Hepatocyte (in vitro differentiated cells): ENCODE measurements at regions not wholly inside any gene's neighbourhood (a gene's known extent, or its start where the extent isn't known, plus 50 kb on each side); places are given as distances from the start of the nearest gene placed in this dataset.
A peak's percentile ranks its signal among the peaks of the same experiment; 100 is the strongest.

ENCODE experiments used
- DNase-seq: peaks from one replicate; pipeline ENCODE4 v3.0.0-alpha.2; 2016; ENCODE audit warnings: low spot score
- H2AFZ ChIP-seq: fragments of 200-600 bp; sonication (generic); 2 replicates; pipeline ENCODE4 v1.6.0; 2016; ENCODE audit warnings: antibody characterized with exemption, mild to moderate bottlenecking
- H3K27ac ChIP-seq: fragments of 200-600 bp; sonication (generic); 2 replicates; pipeline ENCODE4 v1.5.1; 2016; ENCODE audit warnings: mild to moderate bottlenecking
- H3K27me3 ChIP-seq: fragments of 200-600 bp; sonication (generic); 2 replicates; pipeline ENCODE4 v1.6.1; 2016
- H3K36me3 ChIP-seq: fragments of 200-600 bp; sonication (generic); replicated peaks from 2 replicates; pipeline ENCODE4 v1.5.1; 2016; ENCODE audit warnings: low read depth; ENCODE audit not compliant: insufficient read depth
- H3K4me1 ChIP-seq: fragments of 200-600 bp; sonication (generic); 2 replicates; pipeline ENCODE4 v1.5.1; 2016; ENCODE audit warnings: mild to moderate bottlenecking, moderate library complexity; ENCODE audit not compliant: insufficient read depth
- H3K4me2 ChIP-seq: fragments of 200-600 bp; sonication (generic); 2 replicates; pipeline ENCODE4 v1.6.0; 2016
- H3K4me3 ChIP-seq: fragments of 200-600 bp; sonication (generic); 2 replicates; pipeline ENCODE4 v1.5.1; 2016; ENCODE audit warnings: mild to moderate bottlenecking
- H3K79me2 ChIP-seq: fragments of 200-600 bp; sonication (generic); 2 replicates; pipeline ENCODE4 v1.6.0; 2017; ENCODE audit warnings: mild to moderate bottlenecking
- H3K9me2 ChIP-seq: fragments of 200-600 bp; sonication (generic); replicated peaks from 2 replicates; pipeline ENCODE4 v1.6.0; 2017; ENCODE audit warnings: mild to moderate bottlenecking; ENCODE audit not compliant: insufficient read depth
- H3K9me3 ChIP-seq: fragments of 200-600 bp; sonication (generic); 2 replicates; pipeline ENCODE4 v1.5.1; 2016; ENCODE audit warnings: low read depth, mild to moderate bottlenecking
- H4K20me1 ChIP-seq: fragments of 200-600 bp; sonication (generic); 2 replicates; pipeline ENCODE4 v1.6.0; 2016; ENCODE audit warnings: mild to moderate bottlenecking; ENCODE audit not compliant: insufficient read depth, poor library complexity, severe bottlenecking
- EZH2 ChIP-seq: fragments of 200-600 bp; sonication (generic); IDR thresholded peaks from 2 replicates; pipeline ENCODE4 v1.6.1; 2016; ENCODE audit warnings: antibody characterized with exemption, mild to moderate bottlenecking, borderline replicate concordance
- EZH2phosphoT487 ChIP-seq: fragments of 200-600 bp; sonication (generic); IDR thresholded peaks from one replicate; pipeline ENCODE4 v1.6.1; 2018; ENCODE audit warnings: antibody characterized with exemption, mild to moderate bottlenecking, low read depth, moderate library complexity; ENCODE audit not compliant: unreplicated experiment, severe bottlenecking
- WGBS: methylation state at CpG from one replicate; pipeline ENCODE4 v1.1.6; 2016; ENCODE audit warnings: low lambda C conversion rate; ENCODE audit errors: missing lambda C conversion rate; 5-methylcytosine and 5-hydroxymethylcytosine counted together
- TF ChIP-seq, protein P1 (sequence below): fragments of 200-600 bp; sonication (generic); IDR thresholded peaks from 2 replicates; pipeline ENCODE4 v1.5.1; 2016; ENCODE audit warnings: antibody characterized with exemption, mild to moderate bottlenecking; ENCODE audit not compliant: poor library complexity

DNA sequence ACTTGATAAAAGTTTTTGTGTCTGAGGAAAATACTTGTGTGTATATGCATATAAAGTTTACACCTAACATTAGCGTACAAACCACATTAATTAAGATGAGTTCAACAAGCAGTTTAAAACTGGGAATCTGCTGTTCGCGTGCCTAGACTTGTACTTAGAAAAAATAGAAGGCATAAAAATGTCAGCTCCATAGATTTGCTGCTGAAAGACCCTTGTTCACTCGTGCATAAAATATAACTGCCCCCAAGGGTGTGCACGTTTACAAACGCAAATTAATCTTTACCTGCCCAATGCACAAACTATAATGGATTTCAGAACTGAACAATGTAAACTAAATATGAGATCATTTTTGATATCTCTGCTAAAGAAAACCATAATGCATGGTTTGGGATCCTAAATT, 392.3 kb upstream of the ADGRL2 start:
- TF ChIP-seq, protein P1, sequence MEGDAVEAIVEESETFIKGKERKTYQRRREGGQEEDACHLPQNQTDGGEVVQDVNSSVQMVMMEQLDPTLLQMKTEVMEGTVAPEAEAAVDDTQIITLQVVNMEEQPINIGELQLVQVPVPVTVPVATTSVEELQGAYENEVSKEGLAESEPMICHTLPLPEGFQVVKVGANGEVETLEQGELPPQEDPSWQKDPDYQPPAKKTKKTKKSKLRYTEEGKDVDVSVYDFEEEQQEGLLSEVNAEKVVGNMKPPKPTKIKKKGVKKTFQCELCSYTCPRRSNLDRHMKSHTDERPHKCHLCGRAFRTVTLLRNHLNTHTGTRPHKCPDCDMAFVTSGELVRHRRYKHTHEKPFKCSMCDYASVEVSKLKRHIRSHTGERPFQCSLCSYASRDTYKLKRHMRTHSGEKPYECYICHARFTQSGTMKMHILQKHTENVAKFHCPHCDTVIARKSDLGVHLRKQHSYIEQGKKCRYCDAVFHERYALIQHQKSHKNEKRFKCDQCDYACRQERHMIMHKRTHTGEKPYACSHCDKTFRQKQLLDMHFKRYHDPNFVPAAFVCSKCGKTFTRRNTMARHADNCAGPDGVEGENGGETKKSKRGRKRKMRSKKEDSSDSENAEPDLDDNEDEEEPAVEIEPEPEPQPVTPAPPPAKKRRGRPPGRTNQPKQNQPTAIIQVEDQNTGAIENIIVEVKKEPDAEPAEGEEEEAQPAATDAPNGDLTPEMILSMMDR, result no peak
- no peak for TF ChIP-seq EZH2phosphoT487
- no peak for TF ChIP-seq EZH2
- Histone ChIP-seq H3K27ac (no peak overlapping the region), H3K4me1 (no peaks in the 10 kb centered on the region), H3K27me3 (no peaks in the 10 kb centered on the region), H3K4me2 (no peak overlapping the region), H3K9me2 (no peaks in the 10 kb centered on the region), H3K4me3 (no peak overlapping the region), H2AFZ (no peak overlapping the region), H3K79me2 (no peaks in the 10 kb centered on the region), H3K36me3 (no peaks in the 10 kb centered on the region), H3K9me3 (no peaks in the 10 kb centered on the region), H4K20me1 (no peaks in the 10 kb centered on the region)
- no peak for DNase-seq
- WGBS, result 83% methylated on average over 6 of the region's 6 CpGs

DNA sequence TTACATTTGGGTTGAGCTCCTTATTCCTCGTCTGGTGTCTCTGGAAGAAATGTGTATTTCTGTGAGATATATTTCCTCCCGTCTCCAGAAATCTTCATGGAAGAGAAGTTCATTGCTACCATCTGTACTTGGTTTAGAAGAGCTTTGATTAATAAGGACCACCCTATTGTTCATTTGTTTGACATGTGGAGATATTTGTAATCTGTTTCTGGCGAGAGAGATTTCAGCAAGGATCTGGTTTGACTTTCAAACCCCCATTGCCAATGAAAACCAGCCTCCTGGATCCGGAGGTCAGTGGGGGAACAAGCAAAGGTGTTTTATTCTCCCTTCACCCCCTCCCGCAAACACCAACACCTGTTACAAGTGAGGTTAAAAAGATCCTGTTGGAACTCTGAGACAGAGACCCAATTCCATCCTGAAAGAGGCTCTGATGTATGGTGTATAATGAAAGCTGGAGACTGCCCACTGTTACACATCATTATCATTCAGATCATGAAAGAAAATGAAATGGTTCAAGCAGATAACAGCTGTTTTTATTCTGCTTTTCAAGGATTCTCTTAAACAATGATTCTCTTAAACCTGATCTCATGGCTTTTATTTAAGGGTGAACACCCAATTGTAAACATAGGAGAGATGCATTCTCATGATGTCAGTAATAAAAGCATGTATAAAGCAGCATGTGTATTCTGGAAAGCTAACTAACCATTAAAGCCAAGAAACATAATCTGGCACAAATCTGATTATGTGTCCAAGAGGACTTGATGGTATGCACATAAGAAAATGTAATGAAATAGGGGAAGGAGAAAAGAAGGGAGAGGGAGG, 393.5 kb upstream of the ADGRL2 start:
- no peak for DNase-seq
- peak overlapping the region; percentile 4 for H3K27ac ChIP-seq
- TF ChIP-seq, protein P1, result no peak
- TF ChIP-seq EZH2 (no peak), EZH2phosphoT487 (no peak)
- no peaks in the 10 kb centered on the region for H3K27me3 ChIP-seq
- no peak overlapping the region for H2AFZ ChIP-seq
- no peaks in the 10 kb centered on the region for H3K4me1 ChIP-seq
- no peaks in the 10 kb centered on the region for H3K9me3 ChIP-seq
- no peaks in the 10 kb centered on the region for H3K79me2 ChIP-seq
- no peaks in the 10 kb centered on the region for H3K9me2 ChIP-seq
- no peak overlapping the region for H3K4me3 ChIP-seq
- H4K20me1 ChIP-seq, result no peaks in the 10 kb centered on the region
- H3K36me3 ChIP-seq, result no peaks in the 10 kb centered on the region
- H3K4me2 ChIP-seq, result peak overlapping the region; percentile 18
- 60% methylated on average over 5 of the region's 5 CpGs for WGBS

DNA sequence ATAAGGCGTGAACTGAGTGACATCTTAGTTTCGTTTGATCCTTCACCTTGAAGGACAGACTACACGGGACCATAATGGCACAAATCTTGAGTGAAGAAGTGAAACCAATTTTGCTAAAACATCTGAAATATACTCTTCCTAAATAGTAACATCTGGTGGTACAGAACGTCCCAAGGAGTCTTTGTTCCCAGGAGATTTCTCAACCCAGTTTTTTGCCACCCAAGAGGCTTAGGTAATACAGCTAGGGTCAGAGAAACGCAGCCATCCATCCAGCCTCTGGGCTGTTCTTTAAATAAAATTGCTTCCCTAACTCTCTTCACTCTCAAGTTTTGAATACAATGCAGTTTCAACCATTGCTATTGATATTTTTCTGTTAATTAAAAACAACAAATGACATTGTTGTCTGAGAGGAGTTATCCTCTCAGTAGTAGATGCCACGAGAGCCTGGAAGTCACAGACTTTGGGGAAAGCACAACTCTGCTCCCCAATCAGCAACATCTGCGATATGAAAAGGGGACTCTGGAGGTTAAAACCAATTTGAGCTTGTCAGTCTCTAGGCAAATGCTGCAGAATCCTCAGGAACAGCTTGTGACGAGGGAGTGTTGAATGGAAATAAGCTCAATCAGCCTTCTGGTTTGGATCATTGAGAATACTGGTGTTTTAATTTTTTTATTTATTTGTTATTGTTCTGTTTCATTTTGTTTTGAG, 394.3 kb upstream of the ADGRL2 start:
- 70% methylated on average over 8 of the region's 8 CpGs for WGBS
- H3K4me2 ChIP-seq, result peak overlapping the region; percentile 6
- no peaks in the 10 kb centered on the region for H3K79me2 ChIP-seq
- no peak for DNase-seq
- no peak overlapping the region for H3K4me3 ChIP-seq
- no peaks in the 10 kb centered on the region for H4K20me1 ChIP-seq
- no peak overlapping the region for H2AFZ ChIP-seq
- H3K27ac ChIP-seq, result peak overlapping the region; percentile 4
- H3K9me2 ChIP-seq, result no peaks in the 10 kb centered on the region
- no peak for TF ChIP-seq EZH2phosphoT487
- TF ChIP-seq, protein P1, result no peak
- no peaks in the 10 kb centered on the region for H3K27me3 ChIP-seq
- H3K4me1 ChIP-seq, result no peaks in the 10 kb centered on the region
- H3K9me3 ChIP-seq, result no peaks in the 10 kb centered on the region
- no peaks in the 10 kb centered on the region for H3K36me3 ChIP-seq
